ES-I3 (cell line): ENCODE measurements at regions not wholly inside any gene's neighbourhood (a gene's known extent, or its start where the extent isn't known, plus 50 kb on each side); places are given as distances from the start of the nearest gene placed in this dataset.

ENCODE experiments used
- H3K36me3 ChIP-seq: 2 replicates; pipeline ENCODE4 v1.6.1; 2013; ENCODE audit warnings: mild to moderate bottlenecking, low read length, control low read depth, moderate library complexity; ENCODE audit not compliant: insufficient read depth
- H3K4me1 ChIP-seq: 2 replicates; pipeline ENCODE4 v1.6.1; 2013; ENCODE audit warnings: mild to moderate bottlenecking, control low read depth, low read length; ENCODE audit not compliant: insufficient read depth
- H3K9ac ChIP-seq: 2 replicates; pipeline ENCODE4 v1.6.1; 2013; ENCODE audit warnings: low read depth, mild to moderate bottlenecking, low read length, moderate library complexity
- H3K9me3 ChIP-seq: 2 replicates; pipeline ENCODE4 v1.6.1; 2013; ENCODE audit warnings: mild to moderate bottlenecking, low read length, moderate library complexity; ENCODE audit not compliant: control insufficient read depth, insufficient read depth

DNA sequence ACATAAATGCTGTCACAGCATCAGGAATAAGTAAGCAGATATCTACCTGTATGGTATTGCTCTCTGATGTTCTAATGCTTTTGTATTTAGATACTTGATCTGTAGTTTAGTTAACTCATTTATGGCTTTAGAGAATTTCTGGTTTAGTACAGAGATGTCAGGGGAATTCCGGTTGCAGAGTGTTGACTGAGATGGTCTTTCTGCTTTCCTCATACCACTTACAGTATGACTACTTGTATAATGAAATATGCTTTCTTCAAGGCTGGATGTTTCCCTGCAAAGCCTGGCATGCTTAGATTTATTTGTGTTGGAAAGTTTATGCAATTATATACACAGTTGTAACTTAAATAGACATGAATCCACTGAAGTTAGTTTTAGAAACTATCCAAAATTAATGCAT is 278.4 kb downstream of the CDH26 start:
- no peaks in the 10 kb centered on the region for H3K4me1 ChIP-seq
- H3K9ac ChIP-seq: no peak overlapping the region
- H3K9me3 ChIP-seq: no peaks in the 10 kb centered on the region
- no peaks in the 10 kb centered on the region for H3K36me3 ChIP-seq

- no peak overlapping the region for H3K9ac ChIP-seq
- no peaks in the 10 kb centered on the region for H3K4me1 ChIP-seq
- H3K36me3 ChIP-seq: no peaks in the 10 kb centered on the region
- no peaks in the 10 kb centered on the region for H3K9me3 ChIP-seq
Observed at GRCh38 chr20:60237981-60238380, 279.8 kb downstream of the CDH26 start.

GRCh38 chr20:60238992-60239660 is 280.9 kb downstream of the CDH26 start:
- no peaks in the 10 kb centered on the region for H3K36me3 ChIP-seq
- H3K4me1 ChIP-seq: no peaks in the 10 kb centered on the region
- H3K9me3 ChIP-seq: no peaks in the 10 kb centered on the region
- no peak overlapping the region for H3K9ac ChIP-seq

GRCh38 chr20:60239956-60240355 is 281.7 kb downstream of the CDH26 start:
- Histone ChIP-seq H3K4me1 (no peaks in the 10 kb centered on the region), H3K9me3 (no peaks in the 10 kb centered on the region), H3K36me3 (no peaks in the 10 kb centered on the region), H3K9ac (no peak overlapping the region)

DNA sequence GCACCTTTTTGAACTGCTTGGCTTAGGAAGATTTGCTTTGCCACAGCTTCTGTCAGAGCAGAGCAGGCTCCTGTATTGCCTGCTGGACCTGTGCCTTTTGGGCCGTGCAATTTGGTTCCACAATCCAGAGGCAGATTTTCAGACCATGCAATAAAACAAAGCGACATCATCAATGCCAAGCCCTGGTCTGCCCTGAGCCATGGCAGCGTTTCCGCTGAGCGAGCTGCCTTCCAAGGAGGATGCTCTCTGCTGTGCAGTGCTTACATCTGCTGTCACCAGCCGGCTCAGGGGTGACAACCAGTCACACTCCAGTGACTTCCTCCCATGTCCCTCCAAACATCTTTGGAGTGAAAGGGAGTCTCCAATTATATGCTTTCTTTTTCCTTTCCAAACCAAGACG is 282.2 kb downstream of the CDH26 start:
- Histone ChIP-seq H3K9me3 (no peaks in the 10 kb centered on the region), H3K4me1 (no peaks in the 10 kb centered on the region), H3K9ac (no peak overlapping the region), H3K36me3 (no peaks in the 10 kb centered on the region)

DNA sequence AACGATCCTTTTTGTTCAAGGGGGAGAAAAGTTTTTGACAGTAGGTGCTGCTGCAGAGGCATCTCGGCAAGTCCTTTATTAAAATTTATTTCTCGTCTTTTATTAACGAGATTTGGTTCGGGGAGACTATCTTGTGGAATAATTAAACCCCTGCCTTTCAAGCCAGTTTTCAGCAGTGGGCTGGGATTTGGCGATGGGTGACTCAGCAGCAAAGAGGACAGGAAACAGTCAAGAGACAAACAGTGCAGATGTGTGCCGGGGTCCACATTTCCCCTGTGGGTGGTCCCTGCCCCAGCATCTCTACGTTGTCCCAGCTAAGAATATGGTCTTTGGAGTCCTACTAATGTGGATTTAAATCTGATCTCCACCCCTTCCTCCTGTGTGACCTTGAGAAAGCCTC is 282.8 kb downstream of the CDH26 start:
- H3K36me3 ChIP-seq: no peaks in the 10 kb centered on the region
- no peaks in the 10 kb centered on the region for H3K4me1 ChIP-seq
- H3K9me3 ChIP-seq: no peaks in the 10 kb centered on the region
- no peak overlapping the region for H3K9ac ChIP-seq

- no peaks in the 10 kb centered on the region for H3K36me3 ChIP-seq
Observed at GRCh38 chr20:60242836-60243505, 284.7 kb downstream of the CDH26 start.

GRCh38 chr20:60244373-60245146 is 286.3 kb downstream of the CDH26 start:
- no peaks in the 10 kb centered on the region for H3K9me3 ChIP-seq
- H3K36me3 ChIP-seq: no peaks in the 10 kb centered on the region
- H3K4me1 ChIP-seq: no peaks in the 10 kb centered on the region
- H3K9ac ChIP-seq: no peak overlapping the region

More at GRCh38 chr20:60242836-60243505, 284.7 kb downstream of the CDH26 start:
- Histone ChIP-seq H3K4me1 (no peaks in the 10 kb centered on the region), H3K9ac (no peak overlapping the region), H3K9me3 (no peaks in the 10 kb centered on the region)

DNA sequence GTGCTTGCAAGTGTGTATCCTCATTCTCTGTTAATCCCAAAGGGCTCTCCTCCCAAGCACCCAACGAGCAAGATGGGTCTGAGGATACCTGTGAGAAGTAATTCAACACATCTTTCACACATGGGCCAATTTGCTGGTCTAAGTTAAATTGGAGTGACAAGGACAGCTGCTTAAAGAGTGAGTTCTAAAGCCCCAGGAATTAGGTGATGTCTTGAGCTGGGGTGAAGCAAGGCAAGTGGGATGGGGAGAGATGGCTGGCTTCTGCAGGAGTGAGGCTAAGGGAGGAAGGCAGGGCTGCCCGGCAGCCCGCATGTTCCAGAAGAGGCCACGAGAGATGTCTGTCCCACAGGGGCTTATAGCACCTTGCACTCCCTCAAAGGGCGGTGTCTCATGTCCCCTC is 288.5 kb downstream of the CDH26 start:
- Histone ChIP-seq H3K9ac (no peak overlapping the region), H3K9me3 (no peaks in the 10 kb centered on the region), H3K36me3 (no peaks in the 10 kb centered on the region), H3K4me1 (no peaks in the 10 kb centered on the region)

- no peaks in the 10 kb centered on the region for H3K36me3 ChIP-seq
- no peak overlapping the region for H3K9ac ChIP-seq
- H3K9me3 ChIP-seq: no peaks in the 10 kb centered on the region
- no peaks in the 10 kb centered on the region for H3K4me1 ChIP-seq
Observed at GRCh38 chr20:60249436-60249835, 291.2 kb downstream of the CDH26 start.

- Histone ChIP-seq H3K36me3 (no peaks in the 10 kb centered on the region), H3K9ac (no peak overlapping the region), H3K4me1 (no peaks in the 10 kb centered on the region), H3K9me3 (no peaks in the 10 kb centered on the region)
Observed at GRCh38 chr20:60250251-60250650, 292.0 kb downstream of the CDH26 start.

DNA sequence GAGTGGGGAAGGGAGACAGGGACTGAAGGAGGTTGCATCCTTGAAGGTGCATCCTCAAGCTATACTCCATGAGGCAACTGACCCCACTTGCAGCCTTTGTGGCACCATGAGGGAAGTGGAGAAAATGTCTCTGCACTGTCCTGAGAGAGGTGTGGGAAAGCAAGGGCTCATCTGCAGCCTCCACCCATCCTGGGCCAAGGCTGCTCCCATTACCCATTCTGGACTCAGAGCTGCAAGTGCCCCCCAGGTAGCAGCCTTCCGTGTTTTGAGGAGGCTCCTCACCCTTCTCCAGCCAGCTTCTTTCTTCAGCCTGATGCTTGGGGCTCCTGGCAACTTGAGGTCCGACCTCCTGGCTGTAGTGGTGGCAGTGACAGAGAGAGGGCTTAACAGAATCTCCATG is 294.6 kb downstream of the CDH26 start:
- Histone ChIP-seq H3K9ac (no peak overlapping the region), H3K9me3 (no peaks in the 10 kb centered on the region), H3K36me3 (no peaks in the 10 kb centered on the region), H3K4me1 (no peaks in the 10 kb centered on the region)

DNA sequence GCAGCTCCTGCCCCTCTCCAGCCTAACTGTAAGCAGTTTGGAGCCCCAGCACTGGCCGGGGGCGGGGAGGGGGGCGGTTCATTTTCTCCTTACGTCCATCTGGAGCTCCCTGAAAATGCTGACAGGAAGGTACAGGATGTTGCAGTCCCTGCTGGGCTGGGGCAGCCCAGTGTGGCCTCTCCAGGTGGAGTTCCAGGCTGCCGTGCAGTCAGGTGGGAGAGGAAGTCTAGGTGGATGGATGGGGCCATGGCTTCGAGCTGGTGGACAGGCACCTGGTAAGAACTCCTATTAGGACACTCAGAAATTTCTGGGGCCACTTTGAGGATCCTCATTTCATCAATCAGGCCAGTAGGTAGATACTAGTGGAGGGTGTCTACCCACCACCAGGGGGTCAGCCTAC is 295.2 kb downstream of the CDH26 start:
- Histone ChIP-seq H3K9me3 (no peaks in the 10 kb centered on the region), H3K4me1 (no peaks in the 10 kb centered on the region), H3K36me3 (no peaks in the 10 kb centered on the region), H3K9ac (no peak overlapping the region)

DNA sequence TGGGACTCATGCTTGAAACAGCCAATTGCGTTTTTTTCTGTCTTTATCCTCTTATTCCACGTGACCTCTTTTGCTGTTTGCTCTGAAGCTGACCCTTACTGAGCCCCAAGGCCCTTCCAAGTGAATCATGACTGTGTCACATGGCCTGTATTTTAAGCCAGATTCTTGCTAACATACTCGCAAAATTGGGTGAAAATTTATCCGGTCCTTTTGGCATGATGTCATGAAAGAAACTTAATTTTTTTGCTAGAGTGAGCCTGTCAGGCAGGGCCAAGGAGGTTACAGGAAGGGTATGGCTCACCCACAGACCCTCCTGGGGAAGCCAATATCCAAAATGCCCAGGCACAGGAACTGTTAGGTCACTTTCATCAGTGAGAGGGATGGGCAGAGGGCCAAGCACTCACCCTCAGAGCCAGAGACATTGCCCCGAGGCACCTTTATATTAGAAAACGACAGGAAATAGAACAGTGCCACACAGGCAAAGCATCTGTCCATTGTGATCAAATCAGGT is 296.7 kb downstream of the CDH26 start:
- Histone ChIP-seq H3K9me3 (no peaks in the 10 kb centered on the region), H3K36me3 (no peaks in the 10 kb centered on the region), H3K9ac (no peak overlapping the region), H3K4me1 (no peaks in the 10 kb centered on the region)

- H3K9ac ChIP-seq: no peak overlapping the region
- no peaks in the 10 kb centered on the region for H3K9me3 ChIP-seq
- no peaks in the 10 kb centered on the region for H3K36me3 ChIP-seq
- no peaks in the 10 kb centered on the region for H3K4me1 ChIP-seq
Observed at GRCh38 chr20:60255415-60255814, 297.2 kb downstream of the CDH26 start.
